T-helper 17 cell (primary cell): ENCODE measurements at regions not wholly inside any gene's neighbourhood (a gene's known extent, or its start where the extent isn't known, plus 50 kb on each side); places are given as distances from the start of the nearest gene placed in this dataset.

Source experiments
- ATAC-seq: fragments of 150-1000 bp; cut with Tn5 transposase; 2 replicates; pipeline ENCODE4 v1.10.0; 2021; ENCODE audit warnings: mild to moderate bottlenecking, moderate library complexity
- DNase-seq, 3 donors: peaks; one replicate each; pipeline versions ENCODE4 v3.0.0 to v3.0.0-alpha.2; 2020 to 2021
- H3K9me3 ChIP-seq: one replicate; pipeline ENCODE4 v1.7.0; 2013; ENCODE audit warnings: low read length, mild to moderate bottlenecking; ENCODE audit not compliant: control insufficient read depth, poor library complexity, severe bottlenecking
- H3K27ac Mint-ChIP-seq: one replicate; pipeline ENCODE4 v1.8.0; 2022; ENCODE audit warnings: mild to moderate bottlenecking, moderate library complexity, mixed read lengths
- H3K27me3 Mint-ChIP-seq: one replicate; pipeline ENCODE4 v1.8.0; 2022; ENCODE audit warnings: mixed read lengths
- H3K36me3 Mint-ChIP-seq: one replicate; pipeline ENCODE4 v1.8.0; 2022; ENCODE audit warnings: low read depth, mixed read lengths
- H3K4me1 Mint-ChIP-seq: one replicate; pipeline ENCODE4 v1.8.0; 2022; ENCODE audit warnings: mild to moderate bottlenecking, mixed read lengths
- H3K4me3 Mint-ChIP-seq: one replicate; pipeline ENCODE4 v1.8.0; 2022; ENCODE audit warnings: mild to moderate bottlenecking, moderate library complexity, mixed read lengths

DNA sequence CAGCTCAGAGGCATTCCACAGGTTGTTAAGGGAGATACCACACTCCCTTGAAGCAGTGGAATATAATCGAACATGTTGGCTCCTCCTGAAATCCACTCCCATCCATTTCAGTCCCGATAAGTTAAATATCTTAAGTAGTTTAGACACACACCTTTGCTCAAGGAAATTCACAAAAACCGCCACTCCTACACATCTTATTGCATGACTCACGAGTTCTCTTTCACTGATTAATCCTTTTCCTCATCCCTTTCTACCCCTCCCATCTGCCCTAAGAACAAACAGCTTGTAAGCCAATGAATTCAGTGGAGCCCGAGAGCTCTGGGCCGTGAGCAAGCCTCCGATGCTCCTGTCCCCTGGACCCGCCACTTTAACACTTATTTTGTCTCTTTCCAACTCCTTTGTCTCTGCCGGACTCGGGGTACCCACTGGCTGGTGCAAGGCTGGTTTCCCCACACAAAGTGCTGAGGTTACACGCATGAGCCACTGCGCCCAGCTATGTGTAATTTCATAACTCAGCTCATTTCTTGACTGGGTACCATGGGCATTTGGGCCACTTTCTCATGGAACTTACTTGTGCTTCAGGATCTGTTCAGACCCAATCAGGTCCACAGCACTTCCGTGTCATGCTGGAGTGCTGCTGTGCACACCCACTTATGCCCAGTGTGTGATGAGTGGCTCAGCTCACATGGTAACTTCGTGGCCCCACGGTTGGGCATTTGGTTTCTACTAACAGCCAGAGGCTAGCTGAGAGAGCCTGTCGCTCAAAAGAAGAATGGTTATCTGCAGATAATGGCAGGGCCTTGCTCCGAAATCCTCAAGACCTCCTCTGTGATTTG, 171.8 kb upstream of the ALG10B start:
- Mint-ChIP-seq H3K27ac (no peak overlapping the region), H3K4me1 (peaks cover 3% of the 10 kb centered on the region), H3K4me3 (no peak overlapping the region), H3K27me3 (no peaks in the 10 kb centered on the region), H3K36me3 (peaks cover 3% of the 10 kb centered on the region)
- DNase-seq (no peak), ATAC-seq (no peak)
- no peaks in the 10 kb centered on the region for H3K9me3 ChIP-seq

DNA sequence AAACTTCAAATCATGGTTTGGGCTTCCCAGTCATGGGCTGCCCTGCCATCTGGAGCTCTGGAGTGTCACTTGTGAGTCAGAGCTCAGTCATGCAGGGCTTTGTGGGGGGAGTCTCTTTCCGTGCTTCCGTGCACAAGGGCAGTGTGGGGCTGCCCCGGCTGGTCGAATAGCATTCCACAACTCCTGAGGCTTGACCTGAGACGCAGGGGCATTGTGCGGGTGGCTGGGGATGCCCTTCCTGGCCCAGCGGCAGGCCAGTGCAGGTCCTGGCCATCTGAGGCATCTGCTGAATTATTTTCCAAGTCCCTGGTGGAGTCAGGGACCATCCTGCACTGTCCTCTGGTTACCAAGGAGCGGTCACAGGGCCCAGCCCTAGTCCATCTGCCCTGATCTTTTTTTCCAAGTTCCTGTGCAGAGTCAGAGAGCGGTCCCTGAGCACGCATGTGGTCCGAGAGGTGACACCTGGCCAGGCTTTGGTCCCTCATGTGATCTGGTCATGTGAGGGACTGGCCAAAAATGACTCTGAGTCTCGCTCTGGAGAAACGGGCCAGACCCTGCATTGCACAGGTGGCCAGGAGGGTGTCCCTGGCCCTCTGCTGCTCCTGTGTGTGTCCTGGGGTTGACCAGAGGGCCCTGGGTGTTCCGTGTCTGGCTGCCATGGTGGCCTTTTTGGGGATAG, 167.0 kb upstream of the ALG10B start:
- DNase-seq, result no peak
- Mint-ChIP-seq H3K4me3 (no peak overlapping the region), H3K27me3 (no peaks in the 10 kb centered on the region), H3K36me3 (no peaks in the 10 kb centered on the region), H3K27ac (no peak overlapping the region), H3K4me1 (no peaks in the 10 kb centered on the region)
- H3K9me3 ChIP-seq, result no peaks in the 10 kb centered on the region
- ATAC-seq, result no peak

DNA sequence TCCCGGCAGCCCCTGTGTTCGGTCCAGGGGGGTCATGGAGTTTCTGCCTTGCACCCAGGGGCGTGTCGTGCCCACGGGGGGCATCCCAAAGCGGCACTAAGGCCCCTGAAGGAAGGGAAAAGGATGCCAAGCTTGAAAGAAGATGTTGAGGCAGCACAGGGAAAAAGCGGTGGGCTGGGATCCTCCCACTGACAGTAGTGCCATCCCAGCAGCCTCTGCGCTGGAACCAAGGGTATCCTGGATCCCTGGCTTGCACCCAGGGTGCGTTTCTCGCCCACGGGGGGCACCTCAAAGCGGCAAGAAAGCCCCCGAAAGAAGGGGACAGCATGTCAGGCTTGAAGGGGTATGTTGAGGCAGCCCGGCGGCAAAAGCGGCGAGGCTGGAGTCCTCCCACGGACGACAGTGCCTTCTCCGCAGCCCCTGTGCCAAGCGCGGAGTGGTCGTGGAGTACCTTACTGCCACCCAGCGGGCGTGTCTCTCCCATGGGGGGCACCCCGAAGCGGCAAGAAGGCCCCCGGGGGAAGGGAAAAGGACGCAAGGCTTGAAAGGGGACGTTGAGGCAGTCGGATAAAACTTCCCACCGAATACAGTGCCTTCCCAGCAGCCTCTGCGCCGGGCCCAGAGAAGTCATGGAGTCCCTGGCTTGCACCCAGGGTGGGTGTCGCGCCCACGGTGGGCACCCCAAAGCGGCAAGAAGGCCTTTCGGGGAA, 164.4 kb upstream of the ALG10B start:
- Mint-ChIP-seq H3K27ac (no peak overlapping the region), H3K4me1 (no peaks in the 10 kb centered on the region), H3K27me3 (no peaks in the 10 kb centered on the region), H3K4me3 (no peak overlapping the region), H3K36me3 (no peaks in the 10 kb centered on the region)
- DNase-seq (no peak), ATAC-seq (no peak)
- no peaks in the 10 kb centered on the region for H3K9me3 ChIP-seq

DNA sequence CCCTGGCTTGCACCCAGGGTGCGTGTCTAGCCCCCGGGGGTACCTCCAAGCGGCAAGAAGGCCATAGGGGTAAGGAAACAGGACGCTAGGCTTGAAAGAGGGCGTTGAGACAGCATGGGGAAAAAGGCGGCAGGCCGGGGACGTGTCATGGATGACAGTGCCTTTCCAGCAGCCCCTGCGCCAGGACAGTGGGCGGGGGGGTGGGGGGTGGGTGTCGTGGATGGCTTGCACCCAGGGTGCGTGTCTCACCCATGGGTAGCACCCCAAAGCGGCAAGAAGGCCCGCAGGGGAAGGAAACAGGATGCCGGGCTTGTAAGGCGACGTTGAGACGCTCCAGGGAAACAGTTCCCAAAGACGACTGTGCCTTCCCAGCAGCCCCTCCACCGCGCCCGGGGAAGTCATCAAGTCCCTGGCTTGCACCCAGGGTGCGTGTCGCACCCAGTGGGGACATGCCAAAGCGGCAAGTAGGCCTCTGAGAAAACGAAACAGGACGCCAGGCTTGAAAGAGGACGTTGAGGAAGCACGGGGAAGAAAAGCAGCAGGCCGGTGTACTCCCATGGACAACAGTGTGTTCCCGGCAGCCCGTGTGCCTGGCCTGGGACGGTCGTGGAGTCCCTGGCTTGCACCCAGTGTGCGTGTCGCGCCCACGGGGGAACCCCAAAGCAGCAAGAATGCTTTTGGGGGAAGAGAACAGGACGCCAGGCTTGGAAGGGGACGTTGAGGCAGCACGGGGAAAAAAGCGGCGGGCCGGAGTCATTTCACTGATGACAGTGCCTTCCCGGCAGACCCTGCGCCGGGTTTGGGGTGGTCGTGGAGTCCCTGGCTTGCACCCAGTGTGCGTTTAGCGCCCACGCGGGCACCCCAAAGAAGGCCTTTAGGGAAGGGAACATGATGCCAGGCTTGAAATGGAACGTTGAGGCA, 163.5 kb upstream of the ALG10B start:
- ATAC-seq (no peak), DNase-seq (no peak)
- Mint-ChIP-seq H3K4me1 (no peaks in the 10 kb centered on the region), H3K4me3 (no peak overlapping the region), H3K27me3 (no peaks in the 10 kb centered on the region), H3K36me3 (no peaks in the 10 kb centered on the region), H3K27ac (no peak overlapping the region)
- H3K9me3 ChIP-seq, result no peaks in the 10 kb centered on the region

DNA sequence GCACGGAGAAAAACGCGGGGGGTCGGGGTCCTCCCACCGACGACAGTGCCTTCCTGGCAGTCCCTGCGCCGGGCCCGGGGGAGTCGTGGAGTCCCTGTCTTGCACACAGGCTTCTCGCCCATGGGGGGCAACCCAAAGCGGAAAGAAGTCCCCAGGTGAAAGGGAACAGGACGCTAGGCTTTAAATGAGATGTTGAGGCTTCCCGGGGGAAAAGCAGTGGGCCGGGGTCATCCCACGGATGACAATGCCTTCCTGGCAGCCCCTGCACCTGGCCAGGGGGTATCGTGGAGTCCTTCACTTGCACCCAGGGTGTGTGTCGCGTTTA, 162.9 kb upstream of the ALG10B start:
- Mint-ChIP-seq H3K36me3 (no peaks in the 10 kb centered on the region), H3K4me3 (no peak overlapping the region), H3K4me1 (no peaks in the 10 kb centered on the region), H3K27me3 (no peaks in the 10 kb centered on the region), H3K27ac (no peak overlapping the region)
- no peak for ATAC-seq
- DNase-seq, result no peak
- no peaks in the 10 kb centered on the region for H3K9me3 ChIP-seq

DNA sequence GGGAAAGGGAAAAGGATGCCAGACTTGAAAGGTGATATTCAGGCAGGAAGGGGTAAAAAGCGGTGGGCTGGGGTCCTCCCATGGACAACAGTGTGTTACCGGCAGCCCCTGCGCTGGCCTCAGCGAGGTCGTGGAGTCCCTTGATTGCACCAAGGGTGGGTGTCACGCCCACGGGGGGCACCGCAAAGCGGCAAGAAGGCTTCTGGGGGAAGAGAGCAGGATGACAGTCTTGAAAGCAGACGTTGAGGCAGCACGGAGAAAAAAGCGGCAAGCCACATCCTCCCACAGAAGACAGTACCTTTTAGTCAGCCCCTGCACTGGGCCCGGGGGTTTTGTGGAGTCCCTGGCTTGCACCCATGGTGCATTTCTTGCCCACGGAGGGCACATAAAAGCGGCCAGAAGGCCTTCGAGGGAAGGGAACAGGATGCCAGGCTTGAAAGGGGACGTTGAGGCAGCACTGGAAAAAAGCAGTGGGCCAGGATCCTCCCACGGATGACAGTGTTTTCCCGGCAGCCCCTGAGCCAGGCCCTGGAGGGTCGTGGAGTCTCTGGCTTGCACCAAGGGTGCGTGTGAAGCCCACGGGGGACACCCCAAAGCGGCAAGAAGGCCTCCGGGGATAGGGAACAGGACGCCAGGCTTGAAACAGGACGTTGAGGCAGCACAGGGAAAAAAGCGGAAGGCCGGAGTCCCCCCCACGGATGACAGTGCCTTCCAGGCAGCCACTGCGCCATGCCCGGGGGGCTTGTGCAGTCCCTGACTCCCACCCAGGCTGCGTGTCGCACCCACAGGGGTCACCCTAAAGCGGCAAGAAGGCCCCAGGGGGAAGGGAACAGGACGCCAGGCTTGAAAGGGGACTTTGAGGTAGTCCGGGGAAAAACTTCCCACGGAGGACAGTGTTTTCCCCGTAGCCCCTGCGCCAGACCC, 162.2 kb upstream of the ALG10B start:
- H3K9me3 ChIP-seq, result no peaks in the 10 kb centered on the region
- ATAC-seq (no peak), DNase-seq (no peak)
- H3K36me3 Mint-ChIP-seq, result no peaks in the 10 kb centered on the region
- H3K4me1 Mint-ChIP-seq, result no peaks in the 10 kb centered on the region
- no peak overlapping the region for H3K27ac Mint-ChIP-seq
- no peaks in the 10 kb centered on the region for H3K27me3 Mint-ChIP-seq
- H3K4me3 Mint-ChIP-seq, result no peak overlapping the region

DNA sequence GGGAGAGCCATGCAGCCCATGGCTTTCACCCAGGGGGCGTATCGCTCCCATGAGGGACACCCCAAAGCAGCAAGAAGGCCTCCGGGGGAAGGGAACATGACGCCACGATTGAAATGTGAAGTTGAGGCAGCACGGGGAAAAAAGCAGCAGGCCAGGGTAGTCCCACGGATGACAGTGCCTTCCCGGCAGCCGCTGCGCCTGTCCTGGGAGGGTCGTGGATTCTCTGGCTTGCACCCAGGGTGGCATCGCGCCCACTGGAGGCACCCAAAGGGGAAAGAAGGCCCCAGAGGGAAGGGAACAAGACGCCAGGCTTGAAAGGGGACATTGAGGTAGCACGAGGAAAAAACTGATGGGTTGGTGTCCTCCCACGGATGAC, 161.6 kb upstream of the ALG10B start:
- ATAC-seq, result no peak
- H3K27ac Mint-ChIP-seq, result no peak overlapping the region
- no peaks in the 10 kb centered on the region for H3K9me3 ChIP-seq
- no peaks in the 10 kb centered on the region for H3K36me3 Mint-ChIP-seq
- no peaks in the 10 kb centered on the region for H3K27me3 Mint-ChIP-seq
- no peak for DNase-seq
- H3K4me1 Mint-ChIP-seq, result no peaks in the 10 kb centered on the region
- no peak overlapping the region for H3K4me3 Mint-ChIP-seq

DNA sequence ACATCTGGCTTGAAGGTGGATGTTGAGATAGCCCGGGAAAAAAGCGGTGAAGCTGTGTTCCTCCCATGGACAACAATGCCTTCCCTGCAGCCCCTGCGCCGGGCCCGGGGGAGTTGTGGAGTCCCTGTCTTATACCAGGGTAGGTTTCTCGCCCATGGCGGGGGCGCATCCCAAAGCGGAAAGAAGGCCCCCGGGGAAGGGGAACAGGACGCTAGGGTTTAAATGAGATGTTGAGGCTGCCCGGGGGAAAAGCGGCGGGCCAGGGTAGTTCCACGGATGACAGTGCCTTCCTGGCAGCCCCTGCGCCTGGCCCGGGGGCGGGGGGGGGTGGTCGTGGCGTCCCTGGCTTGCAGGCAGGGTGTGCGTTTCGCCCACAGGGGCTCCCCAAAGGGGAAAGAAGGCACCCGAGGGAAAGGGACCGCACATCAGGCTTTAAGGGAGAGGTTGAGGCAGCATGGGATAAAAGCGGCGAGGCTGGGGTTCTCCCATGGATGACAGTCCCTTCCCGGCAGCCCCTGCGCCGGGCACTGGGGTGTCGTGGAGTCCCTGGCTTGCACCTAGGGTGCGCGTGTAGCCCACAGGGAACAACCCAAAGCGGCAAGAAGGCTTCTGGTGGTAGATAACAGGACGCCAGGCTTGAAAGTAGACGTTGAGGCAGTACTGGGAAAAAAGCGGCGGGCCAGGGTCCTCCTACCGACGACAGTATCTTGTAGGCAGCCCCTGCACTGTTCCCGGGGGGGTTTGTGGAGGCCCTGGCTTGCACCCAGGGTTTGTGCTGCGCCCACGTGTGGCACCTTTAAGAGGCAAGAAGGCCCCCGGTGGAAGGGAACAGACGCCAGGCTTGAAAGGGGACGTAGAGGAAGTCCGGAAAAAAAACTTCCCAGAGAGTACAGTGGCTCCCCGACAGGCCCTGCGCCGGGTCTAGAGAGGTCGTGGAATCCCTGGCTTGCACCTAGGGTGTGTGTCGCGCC, 160.8 kb upstream of the ALG10B start:
- Mint-ChIP-seq H3K4me1 (no peaks in the 10 kb centered on the region), H3K27me3 (no peaks in the 10 kb centered on the region), H3K36me3 (no peaks in the 10 kb centered on the region), H3K4me3 (no peak overlapping the region), H3K27ac (no peak overlapping the region)
- ATAC-seq (no peak), DNase-seq (no peak)
- no peaks in the 10 kb centered on the region for H3K9me3 ChIP-seq

DNA sequence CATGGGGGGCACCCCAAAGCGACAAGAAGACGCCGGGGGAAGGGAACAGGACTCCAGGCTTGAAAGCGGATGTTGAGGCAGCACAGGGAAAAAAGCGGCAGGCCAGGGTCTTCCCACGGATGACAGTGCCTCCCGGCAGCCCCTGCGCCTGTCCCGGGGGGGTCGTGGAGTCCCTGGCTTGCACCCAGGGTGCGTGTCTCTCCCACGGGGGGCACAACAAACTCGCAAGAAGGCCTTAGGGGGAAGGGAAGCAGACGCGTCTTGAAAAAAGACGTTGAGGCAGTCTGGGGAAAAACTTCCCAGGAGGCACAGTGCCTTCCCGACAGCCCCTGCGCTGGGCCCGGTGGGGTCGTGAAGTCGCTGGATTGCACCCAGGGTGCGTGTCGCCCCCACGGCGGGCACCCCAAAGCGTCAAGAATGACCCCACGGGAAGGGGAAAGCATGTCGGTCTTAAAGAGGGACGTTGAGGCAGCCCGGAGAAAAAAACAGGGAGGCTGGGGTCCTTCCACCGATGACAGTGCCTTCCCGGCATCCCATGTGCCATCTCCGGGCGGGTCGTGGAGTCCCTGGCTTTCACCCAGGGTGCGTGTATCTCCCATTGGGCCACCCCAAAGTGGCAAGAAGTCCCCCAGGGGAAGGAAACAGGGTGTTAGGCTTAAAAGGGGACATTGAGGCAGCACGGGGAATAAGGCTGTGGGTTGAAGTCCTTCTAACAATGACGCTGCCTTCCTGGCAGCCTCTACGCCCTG, 159.9 kb upstream of the ALG10B start:
- Mint-ChIP-seq H3K4me1 (no peaks in the 10 kb centered on the region), H3K27ac (no peak overlapping the region), H3K4me3 (no peak overlapping the region), H3K36me3 (no peaks in the 10 kb centered on the region), H3K27me3 (no peaks in the 10 kb centered on the region)
- ATAC-seq (no peak), DNase-seq (no peak)
- H3K9me3 ChIP-seq, result no peaks in the 10 kb centered on the region

DNA sequence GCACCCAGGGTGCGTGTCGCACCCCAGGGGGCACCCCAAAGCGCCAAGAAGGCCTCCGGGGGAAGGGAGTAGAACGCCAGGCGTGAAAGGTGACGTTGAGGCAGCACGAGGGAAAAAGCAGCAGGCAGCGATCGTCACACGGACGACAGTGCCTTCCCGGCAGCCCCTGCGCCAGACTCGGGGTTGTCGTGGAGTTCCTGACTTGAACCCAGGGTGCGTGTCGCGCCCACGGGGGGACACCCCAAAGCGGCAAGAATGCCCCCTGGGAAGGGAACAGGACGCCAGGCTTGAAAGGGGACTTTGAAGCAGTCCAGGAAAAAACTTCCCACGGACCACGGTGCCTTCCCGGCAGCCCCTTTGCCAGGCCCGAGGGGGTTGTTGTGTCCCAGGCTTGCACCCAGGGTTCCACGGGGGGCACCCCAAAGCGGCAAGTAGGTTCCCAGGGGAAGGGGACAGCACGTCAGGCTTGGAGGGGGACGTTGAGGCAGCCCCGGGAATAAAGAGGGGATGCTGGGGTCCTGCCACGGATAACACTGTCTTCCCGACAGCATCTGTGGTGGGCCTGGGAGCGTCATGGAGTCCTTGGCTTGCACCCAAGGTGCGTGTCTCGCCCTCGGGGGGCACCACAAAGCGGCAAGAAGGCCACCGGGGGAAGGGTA, 159.2 kb upstream of the ALG10B start:
- Mint-ChIP-seq H3K27ac (no peak overlapping the region), H3K4me1 (no peaks in the 10 kb centered on the region), H3K27me3 (no peaks in the 10 kb centered on the region), H3K36me3 (no peaks in the 10 kb centered on the region), H3K4me3 (no peak overlapping the region)
- ATAC-seq (no peak), DNase-seq (no peak)
- H3K9me3 ChIP-seq, result no peaks in the 10 kb centered on the region
